H9 (cell line): ENCODE measurements at regions not wholly inside any gene's neighbourhood (a gene's known extent, or its start where the extent isn't known, plus 50 kb on each side); places are given as distances from the start of the nearest gene placed in this dataset.
A peak's percentile ranks its signal among the peaks of the same experiment; 100 is the strongest.

Experiments used
- DNase-seq: peaks from one replicate; pipeline ENCODE4 v3.0.0-alpha.2; 2017
- H2AFZ ChIP-seq: one replicate; pipeline ENCODE4 v1.6.1; 2013; ENCODE audit warnings: mild to moderate bottlenecking, low read length, control low read depth, moderate library complexity
- H2AK5ac ChIP-seq: 2 replicates; pipeline ENCODE4 v1.6.1; 2013; ENCODE audit warnings: low read length, control low read depth, mixed read lengths; ENCODE audit not compliant: insufficient read length
- H2BK120ac ChIP-seq: one replicate; pipeline ENCODE4 v1.6.1; 2013; ENCODE audit warnings: low read depth, mild to moderate bottlenecking, low read length, control low read depth, inconsistent platforms; ENCODE audit not compliant: poor library complexity, severe bottlenecking
- H2BK12ac ChIP-seq: 2 replicates; pipeline ENCODE4 v1.6.1; 2013; ENCODE audit warnings: low read length, control low read depth, mixed read lengths, low read depth; ENCODE audit not compliant: insufficient read length
- H2BK15ac ChIP-seq: 2 replicates; pipeline ENCODE4 v1.6.1; 2013; ENCODE audit warnings: low read depth, low read length, control low read depth
- H2BK20ac ChIP-seq: one replicate; pipeline ENCODE4 v1.6.1; 2013; ENCODE audit warnings: low read depth, mild to moderate bottlenecking, low read length, control low read depth, inconsistent platforms; ENCODE audit not compliant: poor library complexity, severe bottlenecking
- H2BK5ac ChIP-seq: 2 replicates; pipeline ENCODE4 v1.6.1; 2013; ENCODE audit warnings: low read length, control low read depth, mixed read lengths; ENCODE audit not compliant: insufficient read length
- H3K14ac ChIP-seq: 2 replicates; pipeline ENCODE4 v1.6.1; 2013; ENCODE audit warnings: low read length, control low read depth; ENCODE audit not compliant: insufficient read depth
- H3K18ac ChIP-seq: 2 replicates; pipeline ENCODE4 v1.6.1; 2013; ENCODE audit warnings: low read depth, mild to moderate bottlenecking, mixed read lengths, low read length, control low read depth; ENCODE audit not compliant: insufficient read length
- H3K23ac ChIP-seq: 2 replicates; pipeline ENCODE4 v1.6.1; 2013; ENCODE audit warnings: low read length, control low read depth, mixed read lengths, low read depth; ENCODE audit not compliant: insufficient read length
- H3K23me2 ChIP-seq: 2 replicates; pipeline ENCODE4 v1.6.1; 2013; ENCODE audit warnings: low read depth, mild to moderate bottlenecking, mixed read lengths, low read length, control low read depth; ENCODE audit not compliant: insufficient read length, poor library complexity, severe bottlenecking
- H3K27ac ChIP-seq: 2 replicates; pipeline ENCODE4 v1.5.1; 2013; ENCODE audit warnings: low read length, control low read depth, mixed read lengths, low read depth; ENCODE audit not compliant: insufficient read length
- H3K27me3 ChIP-seq: 2 replicates; pipeline ENCODE4 v1.6.1; 2013; ENCODE audit warnings: low read length, control low read depth, inconsistent platforms; ENCODE audit not compliant: insufficient read depth
- H3K4ac ChIP-seq: 2 replicates; pipeline ENCODE4 v1.6.1; 2013; ENCODE audit warnings: low read depth, mild to moderate bottlenecking, control low read depth, inconsistent platforms, low read length, moderate library complexity
- H3K4me1 ChIP-seq: 2 replicates; pipeline ENCODE4 v1.6.1; 2013; ENCODE audit warnings: low read length, control low read depth, inconsistent platforms; ENCODE audit not compliant: insufficient read depth
- H3K4me2 ChIP-seq: 2 replicates; pipeline ENCODE4 v1.6.1; 2013; ENCODE audit warnings: low read length, control low read depth, mixed read lengths; ENCODE audit not compliant: insufficient read length, insufficient read depth
- H3K56ac ChIP-seq: 2 replicates; pipeline ENCODE4 v1.6.1; 2013; ENCODE audit warnings: low read depth, mild to moderate bottlenecking, mixed read lengths, low read length, control low read depth; ENCODE audit not compliant: insufficient read length
- H3K79me1 ChIP-seq: 2 replicates; pipeline ENCODE4 v1.6.1; 2013; ENCODE audit warnings: low read depth, mild to moderate bottlenecking, moderate library complexity, low read length, control low read depth, inconsistent platforms; ENCODE audit not compliant: insufficient read depth, poor library complexity, severe bottlenecking
- H3K79me2 ChIP-seq: 2 replicates; pipeline ENCODE4 v1.6.1; 2013; ENCODE audit warnings: low read length, control low read depth, inconsistent platforms; ENCODE audit not compliant: insufficient read depth
- H3K9ac ChIP-seq: 2 replicates; pipeline ENCODE4 v1.6.1; 2013; ENCODE audit warnings: low read length, control low read depth, mixed read lengths; ENCODE audit not compliant: insufficient read length; ENCODE audit errors: extremely low read depth
- H3K9me3 ChIP-seq: one replicate; pipeline ENCODE4 v1.6.1; 2013; ENCODE audit warnings: low read depth, low read length, inconsistent platforms; ENCODE audit not compliant: control insufficient read depth
- H3T11ph ChIP-seq: one replicate; pipeline ENCODE4 v1.6.1; 2013; ENCODE audit warnings: mild to moderate bottlenecking, low read length, control low read depth, inconsistent platforms
- H4K20me1 ChIP-seq: one replicate; pipeline ENCODE4 v1.6.1; 2013; ENCODE audit not compliant: control insufficient read depth, insufficient read length, insufficient read depth
- H4K5ac ChIP-seq: 2 replicates; pipeline ENCODE4 v1.6.1; 2013; ENCODE audit warnings: low read depth, mild to moderate bottlenecking, mixed read lengths, low read length, control low read depth; ENCODE audit not compliant: insufficient read length
- H4K8ac ChIP-seq: replicated peaks from 2 replicates; pipeline ENCODE4 v1.6.1; 2013; ENCODE audit warnings: low read length, control low read depth, mixed read lengths, low read depth; ENCODE audit not compliant: insufficient read length
- H4K91ac ChIP-seq: 2 replicates; pipeline ENCODE4 v1.6.1; 2013; ENCODE audit warnings: low read depth, mild to moderate bottlenecking, moderate library complexity, mixed read lengths, low read length, control low read depth; ENCODE audit not compliant: insufficient read length
- H3K27ac Mint-ChIP-seq, 3 experiments: 2 replicates in 2 of 3; 3 replicates in 1 of 3; pipeline ENCODE4 v1.8.0; 2020 to 2021; ENCODE audit warnings: mixed read lengths in 3 of 3, mild to moderate bottlenecking in 1 of 3, moderate library complexity in 1 of 3
- H3K27me3 Mint-ChIP-seq: 2 replicates; pipeline ENCODE4 v1.8.0; 2021; ENCODE audit warnings: low read depth, mild to moderate bottlenecking, moderate library complexity, mixed read lengths
- H3K36me3 Mint-ChIP-seq, 3 experiments: 2 replicates in 2 of 3; 3 replicates in 1 of 3; pipeline ENCODE4 v1.8.0; 2020 to 2021; ENCODE audit warnings: low read depth in 3 of 3, mixed read lengths in 3 of 3; ENCODE audit not compliant: insufficient read depth in 1 of 3
- H3K4me1 Mint-ChIP-seq, 2 experiments: 2 replicates each; pipeline ENCODE4 v1.8.0; 2020; ENCODE audit warnings: mixed read lengths in 2 of 2
- H3K4me3 Mint-ChIP-seq, 2 experiments: 2 replicates in 1 of 2; 3 replicates in 1 of 2; pipeline ENCODE4 v1.8.0; 2020 to 2021; ENCODE audit warnings: mild to moderate bottlenecking in 2 of 2, mixed read lengths in 2 of 2, moderate library complexity in 1 of 2
- H3K9me3 Mint-ChIP-seq, 2 experiments: 2 replicates in 1 of 2; 3 replicates in 1 of 2; pipeline ENCODE4 v1.8.0; 2020; ENCODE audit warnings: mild to moderate bottlenecking in 2 of 2, mixed read lengths in 2 of 2, moderate library complexity in 1 of 2
- CTCF ChIP-seq: fragments of 200-600 bp; sonication (generic); conservative IDR thresholded peaks from 3 replicates; pipeline ENCODE4 v1.8.0; 2021; ENCODE audit warnings: antibody characterized with exemption, mild to moderate bottlenecking
- WGBS: extraction: QIAGEN DNeasy Blood & Tissue Kit; methylation state at CpG from one replicate; pipeline ENCODE4 v1.1.7; 2013; ENCODE audit warnings: missing lambda C conversion rate, low lambda C conversion rate, mixed read lengths; ENCODE audit not compliant: insufficient read length; ENCODE audit errors: extremely low coverage; 5-methylcytosine and 5-hydroxymethylcytosine counted together

- no peak overlapping the region for H2BK5ac ChIP-seq
- H3K4me1 ChIP-seq: no peaks in the 10 kb centered on the region
- H3K23ac ChIP-seq: no peak overlapping the region
- peak; percentile 66 for TF ChIP-seq CTCF
- no peak for DNase-seq
- Mint-ChIP-seq H3K9me3 (peaks cover 0 to 2% of the 10 kb centered on the region in 2 experiments; a peak in 1 of 5 replicates), H3K4me1 (no peaks in the 10 kb centered on the region; a peak in 1 of 4 replicates), H3K27ac (no peak overlapping the region; a peak in 1 of 7 replicates), H3K27me3 (peaks cover 8% of the 10 kb centered on the region), H3K36me3 (0 out of 7 replicates have a peak, but pooled peaks cover 0 to 3% (median 0%) of the 10 kb centered on the region in 3 experiments), H3K4me3 (no peak overlapping the region)
- no peak overlapping the region for H2BK20ac ChIP-seq
- WGBS: no CpG with 5 or more reads among the region's 18 CpGs
- H3T11ph ChIP-seq: no peak overlapping the region
- no peaks in the 10 kb centered on the region for H3K9me3 ChIP-seq
- no peak overlapping the region for H3K4ac ChIP-seq
- no peaks in the 10 kb centered on the region for H4K20me1 ChIP-seq
- no peak overlapping the region for H3K56ac ChIP-seq
- no peak overlapping the region for H2AFZ ChIP-seq
- no peak overlapping the region for H2BK15ac ChIP-seq
- H3K4me2 ChIP-seq: no peak overlapping the region
- no peak overlapping the region for H3K9ac ChIP-seq
- H3K27ac ChIP-seq: no peak overlapping the region
- no peak overlapping the region for H2BK120ac ChIP-seq
- H3K23me2 ChIP-seq: no peaks in the 10 kb centered on the region
- H3K14ac ChIP-seq: no peak overlapping the region
- no peak overlapping the region for H3K18ac ChIP-seq
- H4K8ac ChIP-seq: no peak overlapping the region
- H3K27me3 ChIP-seq: no peaks in the 10 kb centered on the region
- no peak overlapping the region for H4K5ac ChIP-seq
- H3K79me2 ChIP-seq: no peaks in the 10 kb centered on the region
- no peak overlapping the region for H4K91ac ChIP-seq
- H2BK12ac ChIP-seq: no peak overlapping the region
- no peak overlapping the region for H2AK5ac ChIP-seq
- no peaks in the 10 kb centered on the region for H3K79me1 ChIP-seq
These were observed 190.1 kb upstream of the AGAP1 start for GRCh38 chr2:235303499-235304291.
